ENCODE measurements at regions not wholly inside any gene's neighbourhood (a gene's known extent, or its start where the extent isn't known, plus 50 kb on each side); places are given as distances from the start of the nearest gene placed in this dataset.

GRCh38 chr1:215501496-215501895 lies 65.6 kb upstream of the KCTD3 start (continued):
- TF ChIP-seq ZBTB26 (tag by site-specific recombination; optimal IDR thresholded peaks at IDR 0.05) (no peak), BCL11A (tag by site-specific recombination; IDR thresholded peaks at IDR 0.05; ENCODE audit: low read depth) (no peak), ZNF610 (tag by site-specific recombination; IDR thresholded peaks at IDR 0.05; ENCODE audit: borderline replicate concordance) (no peak), ZNF398 (tag by site-specific recombination; IDR thresholded peaks at IDR 0.05) (no peak), ZIC2 (tag by site-specific recombination; IDR thresholded peaks at IDR 0.05) (no peak), ZNF501 (tag by site-specific recombination; IDR thresholded peaks at IDR 0.05) (no peak), ZNF394 (tag by site-specific recombination; IDR thresholded peaks at IDR 0.05; ENCODE audit: borderline replicate concordance) (no peak), PRDM2 (tag by site-specific recombination; IDR thresholded peaks at IDR 0.05; ENCODE audit: borderline replicate concordance) (no peak), ZNF555 (tag by site-specific recombination; conservative IDR thresholded peaks at IDR 0.05) (no peak), HOXA7 (CRISPR knock-in tag; IDR thresholded peaks at IDR 0.05; ENCODE audit: borderline replicate concordance) (no peak), ZNF544 (tag by site-specific recombination; IDR thresholded peaks at IDR 0.05) (no peak)

- TF ChIP-seq KLF10 (tag by site-specific recombination; IDR thresholded peaks at IDR 0.05) (no peak), ZNF140 (tag by site-specific recombination; IDR thresholded peaks at IDR 0.05) (no peak), ZNF335 (tag by site-specific recombination; conservative IDR thresholded peaks at IDR 0.05) (no peak), ZNF391 (tag by site-specific recombination; IDR thresholded peaks at IDR 0.05; ENCODE audit: borderline replicate concordance, low read depth) (no peak)
- POLR2A ChIA-PET, result no interaction called here
- no peaks in the 10 kb centered on the region for H3K9me3 ChIP-seq (ENCODE audit: control insufficient read depth, insufficient read depth, low read depth, low read length)
- H3K27ac ChIP-seq (ENCODE audit: extremely low read depth, low read depth, low read length), result no peak overlapping the region
- CTCF ChIA-PET, result no interaction called here
- H3K4me3 ChIP-seq (ENCODE audit: low read depth, low read length), result no peak overlapping the region
- H3K4me1 ChIP-seq (ENCODE audit: control insufficient read depth, insufficient read depth, low read length), result no peaks in the 10 kb centered on the region
- no peaks in the 10 kb centered on the region for H3K36me3 ChIP-seq (ENCODE audit: control insufficient read depth in 2 of 2, insufficient read depth in 1 of 2, low read length in 2 of 2)
Measured at GRCh38 chr1:215502081-215502480, 65.0 kb upstream of the KCTD3 start.

- CTCF ChIA-PET, result no interaction called here
- no peaks in the 10 kb centered on the region for H3K36me3 ChIP-seq (ENCODE audit: control insufficient read depth in 2 of 2, insufficient read depth in 1 of 2, low read length in 2 of 2)
- H3K4me1 ChIP-seq (ENCODE audit: control insufficient read depth, insufficient read depth, low read length), result no peaks in the 10 kb centered on the region
- TF ChIP-seq BCL6B (tag by site-specific recombination; IDR thresholded peaks at IDR 0.05), result no peak
- TF ChIP-seq ZNF677 (tag by site-specific recombination; IDR thresholded peaks at IDR 0.05), result no peak
- TF ChIP-seq ZNF433 (tag by site-specific recombination; IDR thresholded peaks at IDR 0.05; ENCODE audit: low read depth), result no peak
- TF ChIP-seq ZNF792 (tag by site-specific recombination; IDR thresholded peaks at IDR 0.05), result no peak
Measured at GRCh38 chr1:215507119-215507518, 60.0 kb upstream of the KCTD3 start.

More at GRCh38 chr1:215507119-215507518, 60.0 kb upstream of the KCTD3 start:
- H3K9me3 ChIP-seq (ENCODE audit: control insufficient read depth, insufficient read depth, low read depth, low read length), result no peaks in the 10 kb centered on the region
- no peak overlapping the region for H3K4me3 ChIP-seq (ENCODE audit: low read depth, low read length)
- H3K27ac ChIP-seq (ENCODE audit: extremely low read depth, low read depth, low read length), result no peak overlapping the region
- POLR2A ChIA-PET, result no interaction called here

Measured in HEK293 (cell line).